GM04504 (cell line): ENCODE measurements at regions not wholly inside any gene's neighbourhood (a gene's known extent, or its start where the extent isn't known, plus 50 kb on each side); places are given as distances from the start of the nearest gene placed in this dataset.
A peak's percentile ranks its signal among the peaks of the same experiment; 100 is the strongest.

Experiments
- DNase-seq: peaks from one replicate; pipeline ENCODE4 v3.0.0-alpha.2; 2012; ENCODE audit warnings: low read depth

DNA sequence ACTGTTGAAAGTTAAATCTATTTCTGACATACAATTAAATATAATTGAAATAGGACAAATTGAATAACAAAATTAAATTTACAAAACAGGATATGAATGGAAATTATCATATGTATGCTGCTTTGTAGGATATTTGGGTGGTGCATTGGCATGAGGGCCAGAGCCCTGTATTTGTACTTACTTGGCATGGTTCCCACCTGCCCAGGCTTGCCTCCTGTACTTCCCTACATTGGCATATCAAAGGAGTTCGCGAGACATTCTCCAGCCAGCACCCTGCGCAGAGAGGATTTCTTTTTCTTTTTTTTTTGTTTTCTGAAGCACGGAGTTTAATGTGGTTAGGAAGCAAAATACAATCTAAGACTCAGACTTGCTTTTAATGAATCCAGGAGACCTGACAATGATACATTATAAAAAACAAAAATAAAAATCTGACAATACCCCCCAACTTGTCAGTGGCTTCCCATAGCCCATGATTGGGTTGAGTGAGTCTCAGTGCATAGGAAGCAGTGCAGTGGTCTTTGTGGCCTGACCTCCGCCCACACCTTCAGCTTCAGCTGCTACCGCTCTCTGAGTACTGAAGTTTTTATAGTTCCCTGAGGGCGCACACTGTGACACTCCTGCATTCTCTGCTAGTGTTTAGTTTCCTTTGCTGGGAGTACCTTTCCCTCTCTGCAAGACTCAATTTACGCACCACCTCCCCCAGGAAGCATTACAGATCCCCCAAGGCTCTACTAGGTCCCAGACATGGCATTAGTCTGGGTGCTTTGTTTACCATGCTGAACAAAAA lies 440.8 kb downstream of the UTRN start:
- no peak for DNase-seq

DNA sequence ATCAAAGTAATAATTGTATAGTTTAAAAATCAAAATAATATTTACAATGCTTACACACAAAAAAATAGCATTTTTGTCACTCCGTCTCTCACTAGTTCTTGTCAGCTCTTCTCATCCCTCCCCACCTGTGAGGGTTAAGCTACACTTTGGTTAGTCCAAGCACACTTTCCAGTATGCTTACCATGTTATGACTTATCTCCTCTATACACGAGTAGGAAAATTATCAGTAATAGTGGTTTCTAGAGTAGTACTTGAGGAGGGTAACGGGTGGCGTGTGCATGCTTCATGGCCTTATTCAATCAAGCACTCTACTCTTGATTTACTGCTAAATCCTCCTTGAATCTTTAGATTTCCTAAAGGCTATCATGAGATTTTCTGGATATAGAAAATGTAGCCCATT lies 443.7 kb downstream of the UTRN start:
- DNase-seq, result no peak

DNA sequence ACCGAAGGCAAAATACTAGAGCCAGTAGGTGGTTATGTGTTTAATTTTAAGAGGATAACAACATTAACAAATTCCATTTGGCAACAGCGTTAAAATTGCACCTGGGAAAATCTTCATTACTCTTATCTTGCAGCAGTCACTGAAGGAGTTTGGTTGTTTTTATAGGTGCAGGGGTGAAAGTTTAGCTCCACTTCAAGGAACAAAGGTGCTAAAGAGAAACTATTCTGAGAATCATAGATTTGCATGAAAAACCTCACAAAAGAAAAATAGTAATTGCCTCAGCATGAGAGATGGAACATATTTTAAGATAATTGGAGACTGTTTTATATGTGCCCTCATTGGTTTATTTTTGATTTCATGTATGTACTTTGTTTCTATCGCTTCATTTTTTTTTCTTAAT lies 444.4 kb downstream of the UTRN start:
- no peak for DNase-seq

DNA sequence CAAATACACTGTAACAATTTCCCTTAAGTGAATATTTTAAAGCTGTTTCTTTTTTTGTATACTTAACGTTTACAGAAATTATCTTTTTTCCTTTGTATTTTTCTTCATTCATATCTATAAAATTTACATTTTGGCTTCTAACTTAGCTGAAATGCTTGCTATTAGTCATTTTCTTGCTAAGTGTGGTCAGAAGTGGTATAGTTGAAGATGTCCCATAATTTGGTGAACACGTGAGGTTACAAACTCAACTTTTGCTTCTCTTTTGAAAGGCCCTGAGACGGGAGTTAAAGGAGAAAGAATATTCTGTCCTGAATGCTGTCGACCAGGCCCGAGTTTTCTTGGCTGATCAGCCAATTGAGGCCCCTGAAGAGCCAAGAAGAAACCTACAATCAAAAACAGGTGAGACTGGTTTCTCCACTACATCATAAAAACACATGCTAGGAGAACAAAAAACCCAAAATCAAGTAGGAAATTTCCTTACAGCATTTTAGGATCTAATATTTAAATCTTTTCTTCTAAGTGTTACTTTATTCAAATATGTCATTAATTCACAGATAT lies 445.0 kb downstream of the UTRN start:
- no peak for DNase-seq

DNA sequence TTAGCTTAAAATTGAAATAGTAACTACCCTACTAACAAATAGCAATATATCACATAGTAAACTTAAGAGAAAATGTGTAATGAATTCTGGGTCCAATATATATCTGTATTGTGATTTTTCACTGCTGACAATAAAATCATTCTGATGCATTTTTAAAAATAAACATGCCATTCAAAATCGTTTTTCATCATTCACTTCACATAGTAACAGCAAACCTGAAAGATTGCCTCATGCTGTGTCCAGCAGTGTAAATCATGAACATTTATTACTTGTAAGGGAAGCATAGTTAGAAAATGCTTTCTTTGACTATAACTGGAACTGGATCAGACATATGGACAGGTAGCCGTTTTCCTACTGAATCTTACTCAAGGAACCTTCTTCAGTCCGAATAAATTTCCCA lies 446.1 kb downstream of the UTRN start:
- DNase-seq, result no peak

DNA sequence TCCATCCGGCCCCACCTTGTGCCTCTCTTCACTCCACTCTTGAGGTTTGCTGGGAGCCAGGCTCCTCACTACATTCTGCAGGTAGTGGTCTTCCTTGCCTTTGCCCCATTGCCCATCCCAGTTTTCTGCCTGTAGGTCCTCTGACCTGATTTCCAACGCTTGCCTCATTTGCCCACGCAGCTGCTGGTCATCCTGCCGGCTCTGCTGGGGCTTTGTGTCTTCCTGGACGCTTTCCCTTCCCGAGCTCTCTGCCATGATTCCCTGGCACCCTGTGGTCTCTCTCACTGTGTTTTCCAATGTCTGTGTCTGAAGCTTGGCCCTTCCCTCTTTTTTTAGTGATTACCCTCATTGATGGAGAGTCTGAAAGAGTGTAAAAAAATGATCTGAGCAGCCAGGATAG lies 451.6 kb downstream of the UTRN start:
- no peak for DNase-seq

DNA sequence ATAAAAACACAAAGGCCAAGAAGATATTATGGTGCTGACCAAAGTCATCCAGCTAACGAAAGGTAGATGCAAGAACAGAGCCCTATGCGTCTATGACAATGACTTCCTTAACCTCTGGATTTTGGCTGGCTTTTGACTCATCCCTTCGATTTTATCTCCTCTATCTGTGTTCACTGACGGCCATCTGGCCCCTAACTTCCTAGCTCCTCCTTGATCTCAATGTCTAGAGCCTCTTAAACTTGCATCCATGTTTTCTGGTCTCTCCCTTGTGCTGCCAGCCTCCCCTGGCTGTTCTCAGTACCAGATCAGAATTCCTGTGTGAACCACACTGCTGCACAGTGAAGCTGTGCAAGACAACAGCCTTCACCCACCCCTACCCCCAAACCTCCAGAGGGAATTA lies 452.9 kb downstream of the UTRN start:
- DNase-seq, result no peak

DNA sequence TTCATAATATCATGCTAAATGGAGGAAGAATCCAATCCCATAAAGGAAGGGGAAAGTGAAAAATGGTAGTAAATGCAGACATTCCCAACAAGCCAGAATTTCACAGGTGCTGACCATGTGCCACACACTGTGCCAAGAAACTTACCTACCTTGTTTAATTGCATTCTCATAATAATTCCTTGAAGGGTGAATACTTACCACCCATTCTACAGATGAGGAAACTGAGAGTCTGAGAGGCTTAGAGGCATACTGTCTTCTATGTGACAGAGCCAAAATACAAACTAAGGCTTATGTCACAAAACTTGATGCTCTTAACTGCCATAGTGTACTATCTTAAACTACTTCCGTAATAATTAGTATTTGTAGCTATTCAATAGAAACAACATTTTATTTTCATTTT lies 454.7 kb downstream of the UTRN start:
- no peak for DNase-seq

DNA sequence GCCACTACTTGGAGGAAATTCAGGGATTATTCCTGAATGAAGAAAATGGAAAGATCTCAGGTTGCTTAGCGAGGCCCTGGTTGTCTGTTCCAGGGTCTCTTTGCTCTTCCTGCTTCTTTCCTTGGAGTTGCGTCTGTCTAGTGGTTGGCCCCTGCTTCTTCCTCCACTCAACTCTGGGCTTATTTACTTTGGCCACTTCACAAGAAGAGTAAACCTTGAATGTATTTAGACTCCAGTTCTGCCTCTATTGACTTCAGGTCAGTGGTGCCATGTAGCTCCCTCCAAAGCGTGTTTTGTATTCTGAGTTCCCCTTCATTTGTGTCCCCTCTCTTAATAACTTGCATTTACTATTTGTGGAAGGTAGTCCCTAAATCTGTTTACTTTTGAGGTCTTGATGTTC lies 456.5 kb downstream of the UTRN start:
- no peak for DNase-seq

DNA sequence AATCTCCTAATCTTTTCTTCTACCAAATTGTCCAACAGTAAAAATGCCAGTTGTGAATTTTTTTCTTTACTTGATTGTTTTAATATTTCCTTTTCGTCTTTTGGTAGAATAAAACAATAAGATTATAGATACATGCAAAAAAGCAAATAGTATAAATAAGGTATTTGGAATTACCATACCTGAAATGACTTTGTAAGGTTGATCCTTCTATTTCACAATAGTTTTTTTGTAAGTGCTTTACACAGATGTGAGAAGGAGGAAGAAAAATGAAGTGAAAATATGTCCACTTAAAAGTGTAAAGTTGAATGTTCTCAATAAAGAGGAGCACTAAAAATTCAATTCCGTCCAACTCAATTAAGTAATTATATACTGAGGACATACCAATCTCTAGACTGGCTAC lies 457.6 kb downstream of the UTRN start:
- no peak for DNase-seq

DNA sequence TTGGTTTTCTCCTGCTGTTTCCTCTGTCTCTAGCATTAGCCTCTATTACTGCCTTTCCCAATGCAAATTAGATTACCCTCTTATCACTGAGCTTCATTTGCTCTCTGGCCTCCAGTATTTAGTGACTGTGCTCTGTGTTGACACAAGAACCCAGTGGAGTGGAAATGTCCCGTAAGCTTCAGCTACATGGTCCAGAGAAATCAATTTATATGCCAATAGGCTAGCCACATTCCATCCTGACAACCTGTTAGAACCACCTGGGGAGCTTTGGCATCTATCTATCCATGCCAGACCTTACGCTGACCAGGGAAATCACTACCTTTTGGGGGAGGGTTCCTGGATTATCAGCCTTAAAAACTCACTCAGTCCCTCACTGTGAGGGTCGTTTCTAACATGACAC lies 459.6 kb downstream of the UTRN start:
- DNase-seq, result no peak

DNA sequence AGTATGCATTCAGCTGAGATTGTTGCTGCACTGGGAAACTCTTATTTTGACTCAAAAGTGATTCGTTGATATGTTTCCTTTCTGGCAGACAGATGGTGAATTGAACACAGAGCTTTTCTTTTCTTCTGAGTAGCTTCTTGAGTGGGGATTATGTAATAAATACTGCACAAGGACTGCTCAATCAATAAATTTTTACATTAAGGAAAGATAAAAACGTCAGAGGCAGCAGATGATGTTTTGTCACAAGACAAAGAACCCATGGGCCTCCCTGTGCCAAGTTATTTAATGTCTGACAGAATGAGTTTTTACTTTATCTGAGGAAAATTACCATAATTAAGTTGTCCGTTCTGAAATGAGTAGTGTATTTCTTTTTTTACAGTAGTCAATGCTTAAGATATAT lies 460.3 kb downstream of the UTRN start:
- DNase-seq, result peak; percentile 12

DNA sequence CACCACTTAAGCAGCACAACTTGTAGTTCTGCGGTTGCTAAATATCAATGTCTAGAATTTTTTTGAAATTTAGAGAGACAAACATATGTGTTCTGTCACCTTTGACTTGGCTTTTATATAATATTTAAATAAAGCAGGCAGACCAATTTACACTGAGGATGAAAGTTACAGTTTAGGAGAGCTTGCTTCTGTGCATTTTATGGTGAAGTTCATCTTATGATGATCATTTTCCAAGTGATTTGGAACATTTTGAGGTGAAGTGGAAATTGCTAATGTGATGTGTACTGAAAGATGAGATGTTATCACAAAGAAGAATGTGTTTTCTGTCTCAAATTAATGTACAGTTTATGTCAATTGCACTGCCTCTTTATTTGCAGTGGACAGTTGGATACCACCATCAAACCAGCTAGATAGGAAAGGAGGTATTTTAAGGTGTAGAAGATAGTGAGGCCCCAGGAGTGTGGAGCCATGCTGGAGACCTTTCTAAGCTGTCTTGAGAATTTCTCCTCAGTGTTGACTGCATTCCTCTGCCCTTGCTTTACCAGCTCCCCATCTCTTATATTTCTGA lies 461.9 kb downstream of the UTRN start:
- DNase-seq, result no peak

DNA sequence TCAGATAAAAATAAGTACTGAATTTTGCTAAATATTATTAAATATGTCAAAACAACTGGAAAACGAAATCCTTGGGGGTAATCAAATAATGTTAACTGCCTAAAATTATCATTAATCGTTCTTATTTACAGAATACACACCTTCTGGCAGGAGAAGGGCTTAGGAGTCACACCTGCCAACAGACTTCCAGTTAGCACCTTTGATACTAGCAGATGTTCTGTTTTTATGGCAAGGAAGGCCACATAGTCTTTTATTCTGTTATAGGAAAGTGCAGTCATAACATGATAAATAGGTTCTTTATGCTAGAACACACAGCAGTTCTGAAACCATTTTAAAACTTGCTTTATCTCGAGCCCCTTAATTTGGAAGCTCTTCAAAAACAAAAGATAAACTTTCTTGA lies 464.1 kb downstream of the UTRN start:
- no peak for DNase-seq

DNA sequence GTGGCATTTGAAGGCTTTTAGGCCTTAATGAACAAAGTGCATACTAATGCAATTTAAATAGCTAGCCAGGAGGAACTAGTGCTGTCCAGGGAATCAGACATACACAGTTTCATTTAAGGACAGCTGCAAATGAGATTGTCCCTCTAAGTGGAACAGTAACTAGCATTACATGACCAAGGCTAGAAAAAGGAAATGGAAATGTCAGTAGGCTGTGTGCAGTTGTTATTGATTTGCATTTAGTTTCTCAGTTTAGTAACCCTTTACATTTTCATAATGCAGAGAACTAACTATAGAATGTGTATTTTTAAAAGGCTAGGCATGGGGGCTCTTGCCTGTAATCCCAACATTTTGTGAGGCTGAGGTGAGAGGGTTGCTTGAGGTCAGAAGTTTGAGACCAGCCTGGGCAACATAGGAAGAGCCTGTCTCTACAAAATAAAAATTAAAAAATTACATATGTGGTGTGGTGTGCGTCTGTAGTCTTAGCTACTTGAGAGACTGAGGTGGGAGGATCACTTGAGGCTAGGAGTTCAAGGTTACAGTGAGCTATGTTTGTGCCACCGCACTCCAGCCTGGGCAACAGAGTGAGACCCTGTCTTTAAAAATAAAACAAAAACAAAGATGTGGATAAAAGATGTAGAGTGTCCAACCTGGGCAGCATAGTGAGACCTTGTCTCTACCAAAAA lies 468.0 kb downstream of the UTRN start:
- no peak for DNase-seq

DNA sequence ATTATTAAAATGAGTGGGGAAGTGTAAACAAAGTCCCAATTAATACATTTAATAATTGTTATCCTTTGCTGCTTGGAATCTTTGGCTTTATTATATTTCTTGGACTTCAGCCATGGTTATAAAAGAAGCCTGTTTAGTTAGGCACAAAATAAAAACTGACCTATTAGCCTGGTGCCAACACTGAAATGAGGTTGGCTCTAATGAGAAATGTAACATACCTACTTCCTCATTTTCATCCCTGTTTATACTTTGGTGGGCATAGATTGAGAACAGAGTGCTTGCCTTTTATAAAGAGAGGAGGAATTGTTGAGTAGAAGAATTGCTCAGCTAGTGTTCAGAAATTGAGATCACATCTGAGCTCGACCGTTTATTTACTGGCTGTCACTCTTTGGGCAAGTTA lies 471.3 kb downstream of the UTRN start:
- DNase-seq, result no peak

DNA sequence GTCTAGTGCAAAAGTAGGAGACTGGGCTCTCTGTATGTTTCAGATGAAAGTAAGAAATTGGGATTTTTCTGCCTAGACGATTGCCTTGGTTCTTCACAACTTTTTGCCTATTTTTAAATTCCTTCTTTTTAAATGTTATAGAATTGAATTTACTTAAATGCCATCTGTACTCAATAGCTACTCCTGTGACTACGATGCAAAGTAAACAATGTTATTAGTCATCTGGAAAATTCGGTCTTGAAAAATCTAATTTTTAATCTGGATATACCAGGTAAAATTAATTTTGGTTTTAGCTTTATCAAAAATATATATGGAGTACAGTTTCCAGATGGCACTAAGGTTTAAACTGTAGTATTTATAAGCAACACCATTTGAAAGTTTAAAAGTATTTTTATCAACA lies 472.2 kb downstream of the UTRN start:
- no peak for DNase-seq

DNA sequence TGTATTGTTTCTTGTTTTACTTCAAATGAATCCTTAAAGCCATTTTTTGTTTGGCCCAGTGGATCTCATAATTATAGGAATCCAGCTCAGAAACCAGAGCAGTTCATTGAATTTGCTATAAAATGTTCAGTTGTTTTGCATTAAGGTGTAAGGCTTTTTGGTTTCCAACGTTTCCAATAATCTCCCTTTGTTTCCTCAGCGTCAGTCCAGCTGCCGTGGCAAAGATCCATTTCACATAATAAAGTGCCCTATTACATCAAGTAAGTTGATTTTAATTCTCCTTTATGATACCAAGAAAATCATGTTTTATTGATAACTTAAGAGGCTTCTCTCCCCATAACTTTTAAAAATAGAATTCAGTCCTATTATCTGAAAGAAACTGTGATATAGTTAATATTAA lies 472.6 kb downstream of the UTRN start:
- no peak for DNase-seq

DNA sequence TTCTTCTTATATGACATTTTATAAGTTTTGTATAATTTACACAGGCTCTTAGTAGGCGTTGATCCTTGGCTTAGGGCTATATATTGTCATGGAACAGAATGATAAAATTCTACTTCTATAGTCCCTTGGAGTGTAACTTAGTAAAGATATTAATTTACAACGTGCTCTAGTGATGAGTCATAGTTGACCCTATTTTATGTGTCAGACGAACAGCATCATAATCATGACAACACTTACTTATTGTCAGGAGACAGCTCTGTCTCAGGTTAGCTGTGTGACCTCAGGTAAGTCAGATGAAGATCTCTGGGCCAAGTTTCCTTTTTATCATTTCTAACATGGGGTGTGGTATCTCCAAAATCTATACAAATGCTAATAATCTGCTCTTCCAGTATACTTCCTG lies 473.5 kb downstream of the UTRN start:
- DNase-seq, result no peak

DNA sequence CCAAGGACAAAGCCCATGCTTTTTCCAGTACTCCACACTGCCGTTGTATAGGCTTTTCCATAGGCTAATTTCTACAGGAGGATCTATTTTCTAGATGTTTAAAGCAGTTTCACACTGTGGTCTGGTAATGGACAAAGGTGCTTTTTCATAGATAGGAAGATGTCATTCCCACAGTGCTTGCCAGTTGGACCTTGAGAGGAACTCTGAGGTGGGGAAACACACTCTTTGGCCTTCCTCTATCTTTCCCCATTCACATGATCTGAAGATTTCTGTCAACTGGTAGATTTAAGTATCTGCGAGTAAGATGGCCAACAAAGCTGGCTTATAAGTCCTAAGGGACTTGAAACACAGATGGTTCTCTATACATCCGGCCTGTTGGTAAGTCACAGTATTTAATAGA lies 477.3 kb downstream of the UTRN start:
- no peak for DNase-seq

DNA sequence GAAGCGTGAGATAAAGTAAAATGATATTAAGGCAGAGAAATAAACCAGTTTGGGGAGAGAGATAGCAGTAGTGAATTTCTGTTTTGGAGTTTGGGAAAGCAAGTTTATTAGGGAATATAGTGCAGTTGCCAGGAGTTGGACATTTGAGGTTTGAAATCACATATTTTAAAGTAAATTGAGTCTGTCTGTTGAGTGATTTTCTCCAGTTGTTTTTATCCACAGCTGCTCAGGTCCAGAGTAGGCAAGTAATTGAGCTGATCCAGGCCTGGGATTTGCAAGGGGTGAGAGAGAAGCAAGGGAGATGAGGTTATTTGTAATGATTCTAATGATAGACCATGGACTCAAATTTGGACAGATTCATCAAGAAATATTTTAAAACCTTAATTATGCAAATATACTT lies 481.9 kb downstream of the UTRN start:
- no peak for DNase-seq

DNA sequence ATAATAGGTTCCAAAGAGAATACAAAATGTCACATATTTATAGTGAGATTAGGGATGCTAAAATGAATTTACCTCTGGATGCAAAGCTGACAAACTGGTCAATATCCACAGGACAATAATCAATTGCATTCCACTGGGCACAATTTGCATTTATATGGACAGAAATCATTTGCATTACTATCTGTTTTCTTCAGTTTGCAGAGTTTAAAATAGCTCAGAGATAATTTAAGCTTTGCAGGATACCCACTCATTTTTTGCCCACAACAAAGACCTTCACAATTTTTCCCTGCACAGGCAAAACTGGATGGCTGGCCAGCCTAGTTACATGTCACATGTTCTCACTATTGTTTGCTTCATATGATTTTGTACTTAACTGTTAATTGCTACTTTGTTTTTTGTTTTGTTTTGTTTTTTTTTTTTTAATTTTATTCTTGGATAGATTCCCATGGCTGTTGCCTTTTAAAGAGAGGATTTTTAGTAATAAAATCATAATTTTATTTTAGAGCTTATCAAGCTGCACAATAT lies 483.5 kb downstream of the UTRN start:
- DNase-seq, result no peak

DNA sequence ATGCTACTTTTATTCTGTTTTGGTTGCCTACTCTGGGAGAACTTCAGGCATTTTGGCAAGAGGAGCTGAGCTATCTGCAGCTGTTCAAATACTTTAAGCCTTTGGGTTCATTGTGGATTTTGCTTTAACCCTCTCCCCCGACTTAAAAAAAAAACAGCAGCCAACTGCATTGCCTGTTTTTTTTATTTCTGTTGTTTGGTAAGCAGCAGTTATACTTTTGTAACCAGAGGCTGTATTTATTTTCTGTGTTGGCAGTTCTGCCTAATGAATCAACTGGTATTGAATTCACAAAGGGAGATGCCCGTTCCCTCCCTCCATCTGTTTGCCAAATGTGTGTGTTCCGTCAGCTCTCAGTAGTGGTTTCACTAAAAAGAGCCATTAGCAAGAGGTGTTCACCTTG lies 484.0 kb downstream of the UTRN start:
- peak; percentile 8 for DNase-seq
